GM19035 (cell line): ENCODE measurements at regions not wholly inside any gene's neighbourhood (a gene's known extent, or its start where the extent isn't known, plus 50 kb on each side); places are given as distances from the start of the nearest gene placed in this dataset.
A peak's percentile ranks its signal among the peaks of the same experiment; 100 is the strongest.

ENCODE experiments used
- ATAC-seq: cut with Tn5 transposase; IDR thresholded peaks from one replicate; pipeline ENCODE4 v1.9.1; 2021; ENCODE audit not compliant: unreplicated experiment

DNA sequence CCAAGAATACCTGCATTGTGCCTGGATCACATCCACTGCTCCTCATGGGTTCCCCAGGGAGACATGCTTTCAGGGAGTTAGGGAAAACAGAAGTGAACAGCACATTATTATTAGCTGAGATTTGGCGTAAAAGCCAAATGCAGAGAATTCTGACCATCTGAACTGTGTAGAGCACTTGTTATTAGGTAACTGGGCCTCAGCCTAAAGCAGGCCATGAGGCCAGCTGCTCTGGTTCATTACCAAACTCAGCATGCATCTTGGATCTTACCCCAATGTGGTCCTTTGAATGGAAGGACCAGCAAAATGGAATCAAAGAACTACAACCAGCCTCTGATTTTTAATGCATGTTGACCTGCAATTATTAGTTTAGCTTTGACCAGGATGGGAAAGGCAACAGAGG lies 322.3 kb downstream of the KCNS3 start:
- ATAC-seq = no peak

GRCh38 chr2:18198677-18199076 lies 320.2 kb downstream of the KCNS3 start:
- ATAC-seq = no peak

- ATAC-seq = no peak
Measured at GRCh38 chr2:18194161-18194560, 315.7 kb downstream of the KCNS3 start.

- ATAC-seq = no peak
Measured at GRCh38 chr2:18186816-18187613, 308.5 kb downstream of the KCNS3 start.

GRCh38 chr2:18182861-18183260 lies 304.4 kb downstream of the KCNS3 start:
- no peak for ATAC-seq

DNA sequence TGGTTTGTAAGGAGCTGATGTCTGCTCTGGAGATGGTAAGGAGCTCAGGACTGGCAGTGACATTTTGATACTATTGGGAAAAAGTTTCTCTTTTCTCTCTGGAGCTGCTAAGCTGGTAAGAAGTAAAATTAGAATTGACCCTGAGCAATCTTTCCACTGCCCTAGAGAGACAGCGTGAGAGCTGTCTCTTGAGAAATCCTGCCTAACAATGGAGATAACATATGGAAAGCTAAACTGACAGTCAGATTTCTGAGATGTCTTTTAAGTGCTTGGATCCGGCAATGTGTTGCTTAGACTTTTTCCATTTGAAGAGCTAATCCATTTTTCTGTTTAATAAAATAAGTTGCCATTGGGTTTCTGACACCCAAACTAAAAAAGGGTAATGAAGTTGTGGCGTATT lies 302.4 kb downstream of the KCNS3 start:
- ATAC-seq = no peak

GRCh38 chr2:18180031-18180610 lies 301.7 kb downstream of the KCNS3 start:
- ATAC-seq = no peak

DNA sequence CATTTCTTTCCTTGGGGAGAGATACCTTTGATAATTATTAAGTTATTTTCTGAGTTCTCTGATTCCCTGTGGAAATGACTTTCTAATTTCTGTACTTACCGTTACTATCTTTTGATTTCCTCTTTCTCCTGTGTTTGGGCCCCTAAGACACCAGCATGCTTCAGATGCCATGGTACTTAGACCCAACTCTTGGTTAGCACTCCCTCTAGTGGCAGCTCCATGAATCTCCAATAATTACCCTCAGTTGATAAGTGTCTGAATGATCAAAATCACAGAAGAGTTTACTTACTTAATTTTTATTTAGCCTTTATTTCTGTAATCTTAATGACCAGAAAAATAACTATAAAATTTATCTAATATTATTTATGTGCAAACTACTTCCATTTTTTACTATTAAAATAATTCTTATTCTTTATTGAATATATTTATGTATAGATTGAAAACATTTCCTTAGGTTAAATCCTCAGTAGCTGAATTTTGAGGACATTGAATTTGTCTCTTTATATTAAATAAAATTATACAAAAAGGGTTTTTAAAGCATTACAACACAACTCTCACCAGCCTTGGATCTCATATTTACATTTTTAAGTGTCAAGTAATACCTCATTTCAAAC lies 300.4 kb downstream of the KCNS3 start:
- peak; percentile 96 for ATAC-seq

DNA sequence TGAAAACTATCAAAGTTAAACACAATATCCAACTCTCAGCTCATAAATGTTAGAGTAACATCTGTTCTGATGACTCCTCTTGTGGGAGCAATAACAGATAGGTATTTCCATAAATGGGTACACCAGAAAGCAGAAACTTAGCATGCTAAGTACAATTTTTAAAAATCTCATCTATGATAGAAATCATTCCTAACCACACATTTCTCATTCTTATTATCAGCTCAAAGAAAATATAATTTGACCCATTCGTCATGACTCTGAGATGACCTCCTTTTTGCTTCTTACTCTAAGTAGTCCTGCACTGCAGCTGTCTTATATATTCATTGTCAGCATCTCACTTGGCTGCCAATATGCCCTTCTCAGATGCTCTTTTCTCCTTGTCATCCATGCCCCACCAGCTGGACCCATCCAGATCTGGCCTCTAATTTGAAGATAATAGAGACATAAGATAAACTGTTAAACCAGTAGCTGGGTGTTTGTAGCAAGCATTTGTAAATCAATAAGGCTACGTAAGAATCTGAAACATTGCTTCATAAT lies 298.3 kb downstream of the KCNS3 start:
- no peak for ATAC-seq

DNA sequence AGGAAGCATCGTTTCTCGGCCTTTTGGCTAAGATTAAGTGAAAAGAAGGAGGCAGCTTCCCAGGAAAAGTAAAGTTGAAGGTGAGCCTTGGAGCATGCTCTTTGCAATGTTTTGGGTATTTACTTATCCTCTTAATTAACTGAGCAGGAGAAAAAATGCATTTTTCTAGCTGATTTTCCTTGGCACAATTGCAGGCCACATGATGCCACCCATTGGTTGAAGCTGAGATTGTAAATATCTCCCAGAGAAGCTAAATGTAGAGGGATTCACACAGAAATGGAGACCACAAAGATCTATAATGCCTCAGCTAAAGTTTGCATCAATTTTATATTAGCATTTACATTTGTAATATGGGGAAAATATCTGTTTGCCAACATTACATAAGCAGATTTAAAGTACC lies 294.1 kb downstream of the KCNS3 start:
- ATAC-seq = no peak

GRCh38 chr2:18171191-18172139 lies 293.0 kb downstream of the KCNS3 start:
- no peak for ATAC-seq

DNA sequence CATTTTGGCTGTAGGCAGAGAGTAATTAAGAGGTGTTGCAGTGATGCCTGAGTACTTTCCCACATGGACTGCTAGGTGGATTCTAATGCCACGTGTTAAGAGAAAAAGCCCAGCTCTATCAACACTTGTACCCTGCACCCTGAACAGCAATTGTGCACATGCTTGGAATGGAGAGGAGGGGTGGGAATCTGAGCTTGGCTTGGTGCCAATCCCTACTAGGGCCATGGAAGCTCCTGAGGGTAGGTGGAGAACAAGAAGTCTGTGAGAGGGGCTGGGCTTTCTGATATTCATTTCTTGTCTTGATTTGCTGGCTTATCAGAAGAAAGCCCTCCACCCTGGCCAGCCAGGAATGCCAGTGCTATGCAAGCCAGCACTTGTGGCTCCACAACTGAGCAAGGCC lies 292.2 kb downstream of the KCNS3 start:
- ATAC-seq = no peak

DNA sequence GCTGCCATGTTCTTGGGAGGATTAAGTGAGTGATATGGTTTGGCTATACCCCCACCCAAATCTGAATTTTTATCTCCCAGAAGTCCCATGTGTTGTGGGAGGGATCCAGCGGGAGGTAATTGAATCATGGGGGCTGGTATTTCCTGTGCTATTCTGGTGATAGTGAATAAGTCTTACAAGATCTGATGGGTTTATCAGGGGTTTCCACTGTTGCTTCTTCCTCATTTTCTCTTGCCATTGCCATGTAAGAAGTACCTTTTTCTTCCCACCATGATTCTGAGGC lies 291.4 kb downstream of the KCNS3 start:
- no peak for ATAC-seq

DNA sequence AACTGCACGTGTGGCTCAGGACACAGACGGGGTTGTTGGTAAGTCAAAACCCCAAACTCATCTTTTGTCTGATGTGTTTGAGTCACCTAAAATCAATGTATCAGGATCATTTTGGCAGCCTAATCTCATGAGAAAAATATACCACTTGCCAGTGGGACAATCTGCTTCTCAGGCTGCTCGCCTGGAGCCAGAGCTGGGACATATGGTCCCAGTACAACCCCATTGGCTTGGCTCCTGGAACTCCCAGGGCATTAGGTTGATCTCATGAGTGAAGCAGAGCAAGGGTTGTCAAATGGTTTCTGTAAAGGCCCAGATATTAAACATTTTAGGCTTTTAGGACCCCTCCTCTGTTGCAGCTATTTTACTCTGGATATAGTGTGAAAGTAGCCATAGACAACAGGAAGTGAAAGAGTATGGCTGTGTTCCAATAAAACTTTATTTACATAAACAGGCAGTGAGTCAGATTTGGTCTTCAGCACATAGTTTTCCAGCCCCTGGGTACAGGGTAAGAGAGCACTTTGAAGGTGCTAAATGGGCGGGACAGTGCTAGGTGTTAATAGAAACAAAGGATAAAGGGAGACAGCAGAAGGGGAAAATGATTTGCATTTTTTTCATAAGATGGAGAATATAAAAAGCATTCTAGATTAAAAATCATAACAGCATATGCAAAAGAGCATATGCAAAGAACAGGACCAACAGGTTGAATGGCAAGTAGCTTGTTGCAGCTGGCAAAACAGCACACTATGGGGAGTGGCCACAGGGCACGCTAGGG lies 290.8 kb downstream of the KCNS3 start:
- ATAC-seq = no peak

GRCh38 chr2:18167871-18168270 lies 289.4 kb downstream of the KCNS3 start:
- ATAC-seq = no peak

- no peak for ATAC-seq
Measured at GRCh38 chr2:18161681-18162080, 283.2 kb downstream of the KCNS3 start.

DNA sequence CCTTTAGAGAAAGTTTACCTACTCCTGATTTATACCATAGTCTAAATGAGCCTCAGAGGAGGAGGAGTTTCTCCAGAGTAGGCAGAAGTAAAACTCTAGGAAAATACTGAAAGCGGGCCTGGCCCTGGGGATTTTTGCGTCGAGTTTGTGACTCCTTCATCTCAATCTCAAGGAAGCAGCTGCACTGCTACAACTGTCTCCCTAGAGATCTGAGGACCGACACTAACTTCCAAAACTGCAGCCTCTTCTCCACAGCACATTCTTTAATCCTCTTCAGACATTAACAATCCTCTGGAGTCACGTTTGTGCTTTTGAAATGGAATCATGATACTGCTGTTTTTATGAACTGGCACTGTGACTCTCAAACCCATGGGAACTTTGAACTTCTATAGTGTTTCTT lies 281.4 kb downstream of the KCNS3 start:
- ATAC-seq = no peak

DNA sequence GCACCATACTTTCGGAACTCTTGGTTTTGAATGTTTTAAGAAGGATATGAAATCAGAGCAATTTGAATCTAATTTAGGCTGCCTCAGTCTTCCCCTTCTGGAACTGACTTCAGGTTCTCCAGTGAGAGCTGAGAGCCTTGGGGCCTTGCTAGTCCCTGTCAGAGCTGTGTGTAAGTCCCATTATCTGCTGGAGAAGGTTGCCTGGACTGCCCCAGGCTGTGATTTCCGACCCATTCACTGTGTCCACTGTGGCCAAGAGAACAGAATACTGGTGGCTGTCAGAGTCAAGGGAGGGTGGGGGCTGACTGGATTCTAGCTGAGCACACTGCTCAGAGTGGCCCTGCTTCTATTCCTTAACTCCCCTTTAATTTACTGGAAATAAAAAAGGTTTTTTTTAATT lies 278.0 kb downstream of the KCNS3 start:
- ATAC-seq = no peak

DNA sequence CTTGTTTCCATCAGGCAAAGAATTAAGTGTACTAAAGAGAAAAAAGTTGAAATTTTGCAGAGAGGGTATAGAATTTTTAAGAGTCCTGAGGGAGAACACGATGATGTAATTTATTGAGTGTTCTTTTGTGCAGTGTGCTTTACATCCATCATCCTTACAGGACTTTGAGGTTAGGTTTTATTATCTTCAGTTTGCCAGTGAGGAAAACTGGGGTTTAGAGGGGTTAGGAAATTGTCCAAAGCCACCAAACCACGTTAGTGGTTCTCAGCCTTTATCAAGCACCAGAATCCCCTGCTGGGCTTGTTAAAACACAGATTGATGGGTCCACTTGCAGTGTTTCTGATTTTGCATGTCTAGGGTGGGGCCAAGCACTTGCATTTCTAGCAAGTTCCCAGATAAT lies 277.5 kb downstream of the KCNS3 start:
- no peak for ATAC-seq

- ATAC-seq = no peak
Measured at GRCh38 chr2:18154812-18155211, 276.3 kb downstream of the KCNS3 start.

DNA sequence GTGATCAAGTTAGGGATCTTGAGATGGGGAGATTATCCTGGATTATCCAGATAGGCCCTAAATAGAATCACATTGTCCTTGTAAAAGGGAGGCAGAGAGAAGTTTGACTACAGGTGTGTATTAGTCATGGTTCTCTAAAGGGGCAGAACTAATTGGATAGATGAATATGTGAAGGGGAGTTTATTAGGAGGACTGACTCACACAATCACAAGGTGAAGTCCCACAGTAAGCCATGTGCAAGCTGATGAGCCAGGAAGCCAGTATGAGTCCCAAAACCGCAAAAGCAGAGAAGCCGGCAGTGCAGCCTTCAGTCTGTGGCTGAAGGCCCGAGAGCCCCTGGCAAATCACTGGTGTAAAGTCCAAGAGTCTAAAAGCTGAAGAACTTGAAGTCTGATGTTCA lies 275.8 kb downstream of the KCNS3 start:
- ATAC-seq = no peak
